GM18909 (cell line): ENCODE measurements at regions not wholly inside any gene's neighbourhood (a gene's known extent, or its start where the extent isn't known, plus 50 kb on each side); places are given as distances from the start of the nearest gene placed in this dataset.

ENCODE experiments used
- ATAC-seq: cut with Tn5 transposase; IDR thresholded peaks from one replicate; pipeline ENCODE4 v1.9.1; 2021; ENCODE audit warnings: mild to moderate bottlenecking; ENCODE audit not compliant: unreplicated experiment, poor library complexity

GRCh38 chr13:31955101-31955500 lies 76.5 kb upstream of the FRY start:
- no peak for ATAC-seq

GRCh38 chr13:31955741-31956140 lies 75.8 kb upstream of the FRY start:
- no peak for ATAC-seq

DNA sequence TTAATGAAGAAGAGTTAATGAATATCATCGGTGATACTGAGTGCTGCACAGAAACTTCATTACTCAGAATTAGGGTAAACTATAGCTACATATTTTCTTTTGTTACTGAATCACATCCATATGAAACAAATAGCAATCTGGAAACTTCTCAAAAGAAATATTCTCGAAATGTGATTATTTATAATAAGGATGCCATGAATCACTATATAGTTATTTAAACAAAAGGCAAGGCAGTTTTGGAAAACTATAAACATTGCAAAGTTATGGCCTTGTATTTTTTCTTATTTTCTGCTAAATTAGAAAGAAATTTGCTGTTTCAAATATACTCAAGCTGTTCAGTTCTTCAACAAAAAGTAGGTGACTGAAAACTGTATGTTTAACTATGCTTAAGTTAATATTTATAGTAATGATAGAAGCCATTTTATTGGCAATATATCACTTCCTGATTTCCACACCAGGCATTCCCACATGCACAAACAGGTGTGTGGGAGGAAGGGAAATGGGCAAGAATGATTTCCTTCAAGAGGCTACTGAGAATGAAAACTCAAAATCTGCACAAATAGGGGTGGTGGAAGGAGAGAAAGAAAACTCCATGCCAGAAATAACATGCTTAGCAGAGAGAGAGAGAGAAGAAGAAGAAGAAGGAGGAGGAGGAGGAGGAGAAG lies 74.5 kb upstream of the FRY start:
- no peak for ATAC-seq

GRCh38 chr13:31957772-31958171 lies 73.8 kb upstream of the FRY start:
- no peak for ATAC-seq

DNA sequence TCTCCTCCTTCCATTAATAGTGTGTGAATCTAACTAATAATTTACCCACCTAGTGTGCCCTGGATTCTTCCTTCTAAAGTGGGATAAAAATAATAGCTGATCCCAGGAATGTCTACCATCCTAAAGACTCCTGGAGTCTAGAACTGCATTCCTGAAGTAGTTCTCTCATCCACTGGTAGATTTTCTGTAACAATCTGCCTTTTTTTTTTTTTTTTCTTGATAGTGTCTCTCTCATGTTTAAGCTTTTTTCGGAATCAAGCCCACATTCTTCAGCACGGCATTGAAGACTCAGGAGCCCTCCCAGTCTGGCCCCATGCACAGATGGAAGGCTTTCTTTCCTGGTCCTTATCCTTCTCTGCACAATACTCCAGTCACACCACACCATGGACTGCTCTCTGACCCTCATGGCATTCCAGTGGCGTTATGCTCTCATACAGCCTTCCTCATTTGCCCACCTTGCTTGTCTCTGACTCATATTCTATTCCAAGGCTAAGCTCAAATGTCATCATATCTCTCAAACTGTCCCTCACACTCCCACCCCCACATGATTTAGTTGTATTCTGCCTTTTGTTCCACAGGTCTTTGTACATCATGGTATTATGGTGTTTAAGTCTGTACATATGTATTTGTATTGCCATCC lies 68.7 kb upstream of the FRY start:
- ATAC-seq: no peak

- no peak for ATAC-seq
Observed at GRCh38 chr13:31963631-31964030, 67.9 kb upstream of the FRY start.

DNA sequence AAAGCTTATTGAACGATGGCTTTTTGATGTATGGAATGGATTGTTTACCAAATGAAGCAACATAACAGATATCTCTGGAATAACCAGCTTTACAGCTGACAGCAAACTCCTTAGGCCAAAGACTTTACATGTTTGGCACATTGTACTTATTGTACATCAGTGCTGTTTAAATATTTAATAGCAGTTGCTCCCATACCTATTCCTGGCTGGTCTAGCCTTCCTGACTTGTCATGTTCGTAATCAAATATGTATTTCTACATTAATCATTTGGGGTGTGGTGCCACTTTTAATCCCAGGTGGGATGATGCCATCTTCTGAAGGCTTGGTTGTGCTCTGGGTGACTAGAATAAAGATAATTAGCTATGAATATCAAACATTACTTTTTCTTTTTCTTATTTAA lies 67.4 kb upstream of the FRY start:
- ATAC-seq: no peak

DNA sequence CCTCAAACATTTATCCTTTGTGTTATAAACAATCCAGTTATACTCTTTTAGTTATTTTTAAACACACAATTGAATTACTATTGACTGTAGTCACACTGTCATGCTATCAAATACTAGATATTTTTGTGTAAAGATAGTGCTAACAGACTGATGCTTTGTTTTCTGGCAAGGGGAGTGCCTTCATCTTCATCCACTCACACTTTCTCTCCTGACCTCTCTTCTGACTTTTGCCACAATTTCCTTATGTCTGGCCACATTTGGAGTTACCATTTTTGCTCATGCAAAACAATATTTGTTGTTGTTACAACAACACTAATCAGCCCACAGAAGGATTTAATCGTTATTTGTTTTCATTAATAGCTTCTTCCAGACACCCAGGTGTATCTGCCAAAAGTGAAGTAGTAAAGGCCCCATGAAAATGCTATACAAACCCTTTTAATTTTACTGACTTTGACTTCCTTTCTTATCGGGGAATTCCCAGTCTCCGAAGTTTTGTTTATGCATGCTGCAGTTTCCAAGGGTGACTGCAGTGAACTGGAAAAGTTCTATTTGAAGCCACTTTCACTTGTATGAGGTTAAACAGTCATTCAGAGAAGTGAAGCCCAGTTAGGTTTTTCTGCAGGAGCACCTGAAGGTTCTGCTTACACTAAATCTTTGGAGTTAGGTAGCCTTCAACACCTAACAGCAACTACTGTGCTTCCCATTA lies 66.1 kb upstream of the FRY start:
- peak; percentile 94 for ATAC-seq

GRCh38 chr13:31967155-31967554 lies 64.4 kb upstream of the FRY start:
- ATAC-seq: no peak

DNA sequence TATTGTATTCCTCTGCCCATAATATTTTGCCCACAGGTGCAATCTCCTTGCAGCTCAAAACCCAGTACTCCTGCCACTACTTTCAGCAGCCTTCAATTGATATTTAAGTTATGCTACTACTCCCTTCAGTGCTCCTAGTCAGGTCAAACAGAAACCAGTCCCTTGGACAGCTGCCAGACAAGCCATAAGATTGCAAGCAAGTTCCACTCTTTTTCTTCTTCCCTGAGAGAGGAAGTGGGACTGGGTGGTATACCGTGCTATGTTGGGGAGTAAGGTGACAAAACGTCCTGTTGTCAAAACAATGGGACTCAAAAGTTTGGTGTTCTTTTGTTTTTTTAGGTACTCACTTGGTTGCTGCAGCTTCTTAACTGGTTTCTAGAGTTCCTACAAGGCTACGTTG lies 63.1 kb upstream of the FRY start:
- no peak for ATAC-seq

GRCh38 chr13:31970231-31970930 lies 61.2 kb upstream of the FRY start:
- ATAC-seq: no peak

DNA sequence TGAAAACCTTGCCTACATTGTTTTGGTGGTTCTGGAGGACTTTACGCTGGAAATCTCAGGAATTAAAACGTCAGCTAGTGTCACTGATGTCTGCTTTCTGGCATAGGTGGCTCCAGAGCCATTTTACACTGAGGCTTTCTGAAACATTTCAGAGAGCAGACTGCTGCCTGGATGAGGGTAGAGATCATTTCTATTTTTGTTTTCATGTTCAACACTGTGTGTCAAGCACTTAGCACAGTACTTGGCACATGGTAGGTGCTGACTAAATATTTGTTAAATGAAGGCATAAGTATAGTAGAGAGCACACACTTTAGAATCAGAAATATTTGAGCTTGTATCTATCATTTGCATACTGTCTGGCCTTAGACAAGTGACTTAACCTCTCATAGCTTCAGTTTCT lies 59.1 kb upstream of the FRY start:
- no peak for ATAC-seq

GRCh38 chr13:31978021-31978420 lies 53.6 kb upstream of the FRY start:
- ATAC-seq: no peak

DNA sequence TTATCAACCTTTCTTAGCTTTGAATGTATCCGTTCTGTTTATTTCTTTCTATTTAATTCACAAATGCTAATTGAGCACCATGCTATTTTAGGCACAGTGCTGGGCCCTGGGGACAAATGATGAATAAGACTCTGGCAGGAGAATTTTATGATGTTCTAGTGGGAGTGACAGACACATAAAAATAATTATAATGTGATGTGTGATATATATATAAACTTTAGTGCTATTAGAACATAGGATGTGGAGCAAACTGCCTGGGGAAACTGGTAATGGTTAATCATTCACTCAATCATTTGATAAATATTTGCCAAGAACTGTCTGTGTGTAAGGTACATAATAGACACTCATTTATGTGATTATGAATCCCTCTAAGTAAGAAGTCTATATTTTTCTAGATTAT lies 50.7 kb upstream of the FRY start:
- no peak for ATAC-seq
